HEK293T (cell line): ENCODE measurements at regions not wholly inside any gene's neighbourhood (a gene's known extent, or its start where the extent isn't known, plus 50 kb on each side); places are given as distances from the start of the nearest gene placed in this dataset.

ENCODE experiments used
- CTCF ChIA-PET: fragments of 350-600 bp; formaldehyde crosslinking; extraction: SDS; loops from one replicate; lab custom pipeline; 2021; ENCODE audit warnings: antibody characterized with exemption, inconsistent platforms; lab: Yijun Ruan, JAX
- POLR2A ChIA-PET: fragments of 350-600 bp; formaldehyde crosslinking; extraction: SDS; loops from one replicate; lab custom pipeline; 2020; ENCODE audit warnings: antibody characterized with exemption, inconsistent platforms; lab: Yijun Ruan, JAX
- DNase-seq: peaks from one replicate; pipeline ENCODE4 v3.0.0; 2012; ENCODE audit warnings: mixed read lengths; ENCODE audit errors: extremely low spot score
- ARNT ChIP-seq: fragments of 450-650 bp; IDR thresholded peaks from 2 replicates; pipeline ENCODE4 v1.6.1; 2017; ENCODE audit warnings: mild to moderate bottlenecking
- BHLHE40 ChIP-seq: fragments of 450-650 bp; IDR thresholded peaks from 2 replicates; pipeline ENCODE4 v1.6.1; 2016; ENCODE audit warnings: mild to moderate bottlenecking, moderate library complexity, borderline replicate concordance
- CTBP1 ChIP-seq: fragments of 450-650 bp; IDR thresholded peaks from 2 replicates; pipeline ENCODE4 v1.6.1; 2016; ENCODE audit warnings: borderline replicate concordance
- ELF4 ChIP-seq: fragments of 450-650 bp; IDR thresholded peaks from 2 replicates; pipeline ENCODE4 v1.6.1; 2017; ENCODE audit warnings: antibody characterized with exemption
- FOXA1 ChIP-seq: fragments of 450-650 bp; IDR thresholded peaks from 2 replicates; pipeline ENCODE4 v1.6.1; 2016; ENCODE audit warnings: mild to moderate bottlenecking
- FOXK2 ChIP-seq: fragments of 450-650 bp; IDR thresholded peaks from 2 replicates; pipeline ENCODE4 v1.6.1; 2016; ENCODE audit warnings: mild to moderate bottlenecking
- FOXM1 ChIP-seq: fragments of 450-650 bp; IDR thresholded peaks from 2 replicates; pipeline ENCODE4 v1.6.1; 2017; ENCODE audit warnings: mild to moderate bottlenecking, borderline replicate concordance
- HDGF ChIP-seq: fragments of 450-650 bp; IDR thresholded peaks from 2 replicates; pipeline ENCODE4 v1.6.1; 2017; ENCODE audit warnings: antibody characterized with exemption, borderline replicate concordance
- L3MBTL2 ChIP-seq: fragments of 450-650 bp; conservative IDR thresholded peaks from 2 replicates; pipeline ENCODE4 v1.6.1; 2016; ENCODE audit warnings: mild to moderate bottlenecking
- LEF1 ChIP-seq: fragments of 450-650 bp; IDR thresholded peaks from 2 replicates; pipeline ENCODE4 v1.6.1; 2017; ENCODE audit warnings: mild to moderate bottlenecking, borderline replicate concordance
- NFRKB ChIP-seq: fragments of 450-650 bp; IDR thresholded peaks from 2 replicates; pipeline ENCODE4 v1.6.1; 2016; ENCODE audit warnings: mild to moderate bottlenecking, moderate library complexity
- SP1 ChIP-seq: fragments of 450-650 bp; IDR thresholded peaks from 2 replicates; pipeline ENCODE4 v1.6.1; 2017
- SUZ12 ChIP-seq: fragments of 450-650 bp; IDR thresholded peaks from 2 replicates; pipeline ENCODE4 v1.6.1; 2016; ENCODE audit warnings: mild to moderate bottlenecking
- TARDBP ChIP-seq: fragments of 450-650 bp; IDR thresholded peaks from 2 replicates; pipeline ENCODE4 v1.6.1; 2016
- ZNF384 ChIP-seq: fragments of 450-650 bp; IDR thresholded peaks from 2 replicates; pipeline ENCODE4 v1.6.1; 2016
- TF ChIP-seq, protein P1 (sequence below): fragments of 450-650 bp; IDR thresholded peaks from 2 replicates; pipeline ENCODE4 v1.6.1; 2016

DNA sequence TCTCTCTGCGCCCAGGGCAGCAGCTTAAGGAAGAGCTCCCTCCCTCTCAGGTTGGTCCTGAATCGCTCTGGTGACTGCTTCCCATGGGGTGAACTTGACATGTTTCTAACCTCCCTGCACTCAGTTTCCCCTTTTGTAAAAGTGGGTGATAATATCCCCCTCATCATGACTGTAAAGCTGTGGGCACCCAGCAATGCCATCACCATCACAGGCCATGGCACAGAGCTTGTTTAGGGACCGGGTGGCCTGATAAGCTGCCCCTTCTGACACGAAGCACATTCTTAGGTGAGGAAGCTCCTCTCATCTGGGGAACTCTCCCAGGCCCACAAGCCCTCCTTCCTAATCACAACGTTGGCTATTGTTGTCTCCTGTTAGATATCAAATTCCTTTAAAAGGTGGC lies 972.8 kb upstream of the ZNF722 start:
- no peak for TF ChIP-seq ZNF384
- no peak for DNase-seq
- POLR2A ChIA-PET: interaction anchor here (0.5 kb wide), 1 partner anchor 53 kb away, joined by 3 read pairs; no protein-coding TSS in a partner anchor
- CTCF ChIA-PET: no interaction called here

DNA sequence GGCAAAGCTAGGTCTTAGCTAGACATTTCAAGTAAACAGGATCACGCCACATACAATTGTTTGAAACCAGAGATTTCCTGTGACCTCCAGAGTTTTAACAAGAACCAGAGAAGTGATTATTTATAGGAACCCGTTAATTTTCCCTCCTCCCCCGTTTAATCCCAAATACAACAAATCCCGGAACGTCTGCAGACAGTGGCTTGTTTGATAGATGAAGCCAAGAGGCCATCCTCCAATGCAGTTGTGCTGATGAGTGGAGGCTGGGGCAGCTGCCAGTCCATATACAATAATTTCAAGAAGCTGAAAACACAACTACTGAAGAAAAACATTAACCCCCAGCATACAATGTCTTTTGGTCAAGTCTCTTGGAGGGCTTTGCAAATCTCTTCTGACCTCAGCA lies 971.6 kb upstream of the ZNF722 start:
- TF ChIP-seq NFRKB (no peak), L3MBTL2 (no peak), LEF1 (no peak), ZNF384 (no peak), ARNT (no peak), SP1 (no peak), ELF4 (no peak), FOXA1 (no peak), BHLHE40 (no peak), HDGF (no peak)
- TF ChIP-seq, protein P1, sequence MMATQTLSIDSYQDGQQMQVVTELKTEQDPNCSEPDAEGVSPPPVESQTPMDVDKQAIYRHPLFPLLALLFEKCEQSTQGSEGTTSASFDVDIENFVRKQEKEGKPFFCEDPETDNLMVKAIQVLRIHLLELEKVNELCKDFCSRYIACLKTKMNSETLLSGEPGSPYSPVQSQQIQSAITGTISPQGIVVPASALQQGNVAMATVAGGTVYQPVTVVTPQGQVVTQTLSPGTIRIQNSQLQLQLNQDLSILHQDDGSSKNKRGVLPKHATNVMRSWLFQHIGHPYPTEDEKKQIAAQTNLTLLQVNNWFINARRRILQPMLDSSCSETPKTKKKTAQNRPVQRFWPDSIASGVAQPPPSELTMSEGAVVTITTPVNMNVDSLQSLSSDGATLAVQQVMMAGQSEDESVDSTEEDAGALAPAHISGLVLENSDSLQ: no peak
- no peak for DNase-seq
- ChIA-PET CTCF (no interaction called here), POLR2A (no interaction called here)

DNA sequence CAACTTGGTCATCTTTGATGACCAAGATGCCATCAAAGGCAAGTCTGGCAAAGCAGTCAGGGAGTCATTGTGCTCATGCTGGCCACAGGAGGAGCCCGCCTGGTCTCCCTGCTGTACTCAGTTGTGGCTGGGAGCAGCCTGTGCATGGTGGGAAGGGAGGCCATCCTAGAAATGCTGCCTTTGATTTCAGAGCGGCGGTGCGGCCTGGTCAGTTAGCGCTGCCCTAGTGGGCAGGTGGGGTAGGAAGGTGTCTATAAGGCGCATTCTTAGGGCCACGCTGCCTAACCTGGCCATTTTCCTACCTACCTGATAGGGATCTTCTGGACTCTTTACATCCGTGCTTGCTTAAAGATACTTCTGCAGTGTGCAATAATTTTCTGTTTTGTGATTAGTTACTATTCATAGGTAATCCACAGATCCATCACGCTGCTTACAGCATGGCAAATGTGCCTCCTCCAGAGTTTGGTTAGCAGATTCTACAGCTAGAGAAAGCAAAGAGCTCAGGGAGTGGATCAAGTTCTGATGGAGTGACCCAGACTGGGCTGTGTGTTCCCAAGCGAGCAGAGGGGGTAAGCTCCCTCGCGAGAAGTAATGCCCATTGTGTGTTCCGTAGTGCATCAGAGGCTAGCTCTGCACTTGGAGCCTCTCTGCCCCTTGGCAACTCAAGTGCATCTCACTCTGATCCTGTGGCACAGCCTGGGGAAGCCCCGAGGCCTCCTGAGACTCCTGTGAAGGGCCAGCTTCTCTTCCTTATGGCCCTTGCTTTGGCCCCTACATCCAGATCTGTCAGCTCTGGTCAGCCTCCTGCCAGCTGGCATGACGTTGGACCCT lies 970.1 kb upstream of the ZNF722 start:
- no peak for DNase-seq
- ChIA-PET CTCF (no interaction called here), POLR2A (no interaction called here)
- TF ChIP-seq HDGF (no peak), FOXK2 (no peak)

DNA sequence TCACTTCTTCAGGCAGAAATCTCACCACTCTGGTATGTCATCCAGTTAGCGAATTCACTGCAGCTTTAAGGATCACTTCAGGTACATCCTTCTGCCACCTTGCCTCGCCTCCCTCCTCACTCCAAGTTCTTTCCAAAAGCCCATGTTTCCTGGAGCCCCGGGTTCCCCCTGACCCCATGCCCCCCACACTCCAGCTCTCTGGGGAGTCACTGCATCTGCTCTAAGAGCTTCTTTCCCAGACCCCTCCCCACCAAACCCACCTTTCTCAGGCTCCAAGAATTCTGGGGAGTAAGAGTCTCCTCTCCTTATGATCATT lies 969.5 kb upstream of the ZNF722 start:
- TF ChIP-seq CTBP1 (no peak), NFRKB (no peak), SP1 (no peak), FOXK2 (no peak), ELF4 (no peak)
- POLR2A ChIA-PET: no interaction called here
- CTCF ChIA-PET: no interaction called here
- no peak for DNase-seq

DNA sequence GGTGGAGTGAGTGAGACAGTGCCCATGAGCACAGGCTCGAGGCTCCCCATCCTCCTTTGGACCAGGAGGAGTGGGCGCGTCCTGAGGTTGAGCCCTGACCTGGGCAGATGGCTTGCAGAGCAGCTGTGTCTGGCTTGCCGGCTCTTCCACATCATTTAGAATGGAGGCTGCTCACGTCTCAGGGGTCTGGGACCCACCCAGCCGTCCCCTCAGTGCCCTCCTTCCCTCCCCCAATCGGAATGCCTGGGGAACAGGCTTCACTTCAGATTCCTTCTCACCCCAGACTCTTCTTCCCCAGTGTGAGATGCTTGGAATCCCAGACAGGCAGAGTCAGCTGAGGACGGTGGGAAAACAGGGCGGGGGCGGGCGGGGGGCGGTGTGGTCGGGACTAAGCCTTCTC lies 968.6 kb upstream of the ZNF722 start:
- no peak for TF ChIP-seq HDGF
- TF ChIP-seq FOXM1: no peak
- no peak for DNase-seq
- ChIA-PET POLR2A (no interaction called here), CTCF (no interaction called here)

DNA sequence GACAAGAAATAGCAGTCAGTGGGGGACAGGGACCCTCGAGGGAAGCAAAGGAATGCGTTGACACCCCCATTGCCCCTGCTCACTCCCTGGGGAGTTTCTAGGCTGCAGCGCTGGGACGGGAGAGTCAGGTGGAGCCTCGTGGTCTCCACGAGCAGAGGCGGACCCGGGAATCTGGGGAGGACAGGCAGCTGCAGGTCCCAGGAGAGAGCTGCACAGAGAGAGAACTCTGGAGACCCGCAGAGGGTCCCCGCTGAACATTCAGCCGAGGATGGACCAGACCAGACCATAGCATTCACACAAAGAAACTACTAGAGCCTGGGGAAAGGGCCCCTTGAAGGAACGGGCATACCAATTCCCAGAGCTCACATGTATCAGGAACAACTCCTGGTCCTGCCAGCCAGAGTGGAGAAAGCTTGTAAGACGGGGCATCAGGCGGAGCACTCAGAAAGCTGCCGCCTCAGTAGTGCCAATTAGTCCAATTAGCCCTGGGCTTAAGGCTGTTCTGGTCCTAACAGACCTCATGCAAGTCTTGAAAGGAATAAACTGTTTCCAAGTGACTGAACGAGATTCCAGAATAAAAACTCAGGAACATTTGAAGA lies 966.7 kb upstream of the ZNF722 start:
- no peak for DNase-seq
- POLR2A ChIA-PET: no interaction called here
- no peak for TF ChIP-seq LEF1
- TF ChIP-seq FOXK2: no peak
- TF ChIP-seq SUZ12: no peak
- no peak for TF ChIP-seq FOXA1
- TF ChIP-seq L3MBTL2: no peak
- no peak for TF ChIP-seq HDGF
- TF ChIP-seq FOXM1: no peak
- TF ChIP-seq, protein P1: no peak
- no peak for TF ChIP-seq BHLHE40
- TF ChIP-seq NFRKB: no peak
- no peak for TF ChIP-seq CTBP1
- no peak for TF ChIP-seq ZNF384
- no peak for TF ChIP-seq SP1
- no peak for TF ChIP-seq ARNT
- no peak for TF ChIP-seq ELF4
- no peak for TF ChIP-seq TARDBP
- CTCF ChIA-PET: no interaction called here

DNA sequence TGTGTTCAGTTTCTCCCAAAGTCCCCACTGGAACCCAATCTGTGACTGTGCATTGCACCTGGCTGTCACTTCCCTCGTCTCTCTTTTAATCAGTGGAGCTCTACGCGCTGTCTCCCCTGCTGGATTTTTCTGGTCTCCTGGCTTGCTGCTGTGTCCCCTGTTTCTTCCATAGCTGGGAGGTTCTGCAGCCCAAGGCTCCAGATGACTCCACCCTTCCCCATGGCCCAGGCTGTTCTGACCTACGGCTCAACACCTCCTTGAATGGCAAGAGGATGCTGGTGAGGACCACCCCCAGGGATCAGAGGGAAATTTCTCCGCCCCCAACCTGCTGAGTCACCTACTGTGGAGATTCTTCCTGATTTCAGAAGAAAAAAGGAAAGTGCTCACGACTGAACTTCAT lies 961.4 kb upstream of the ZNF722 start:
- CTCF ChIA-PET: no interaction called here
- TF ChIP-seq FOXM1 (no peak), ZNF384 (no peak), FOXA1 (no peak), FOXK2 (no peak), BHLHE40 (no peak), SP1 (no peak), CTBP1 (no peak), L3MBTL2 (no peak), ARNT (no peak), TARDBP (no peak), HDGF (no peak), SUZ12 (no peak), ELF4 (no peak), LEF1 (no peak), NFRKB (no peak)
- TF ChIP-seq, protein P1: no peak
- POLR2A ChIA-PET: no interaction called here
- DNase-seq: no peak
